ENCODE measurements at regions not wholly inside any gene's neighbourhood (a gene's known extent, or its start where the extent isn't known, plus 50 kb on each side); places are given as distances from the start of the nearest gene placed in this dataset.
"Not testable (repeated sequence)": the region's sequence is repeated elsewhere in the genome, so short reads cannot be mapped to it uniquely, and the experiment has no call there.

DNA sequence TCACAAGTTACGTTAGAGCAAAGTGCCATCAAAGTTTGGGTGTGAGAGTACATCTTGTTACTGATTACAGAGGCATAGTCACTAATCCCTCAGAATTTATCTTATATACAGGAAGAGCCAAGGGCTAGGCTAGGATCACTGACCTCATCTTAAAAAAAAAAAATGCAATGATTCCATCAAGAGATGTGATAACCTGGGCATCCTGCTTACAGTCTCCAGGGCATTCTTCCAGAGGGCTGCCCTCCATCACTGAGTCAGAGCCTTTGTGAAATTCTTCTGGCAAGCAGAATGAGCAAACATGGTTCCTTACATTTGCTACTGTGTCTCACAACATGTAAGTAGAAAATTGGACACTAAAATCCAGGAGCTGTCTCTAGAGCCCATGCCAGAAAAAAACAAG, 410.6 kb downstream of the ZFHX3 start:
- Histone ChIP-seq H3K27ac (no peak overlapping the region), H3K36me3 (no peaks in the 10 kb centered on the region), H3K27me3 (no peaks in the 10 kb centered on the region), H3K4me1 (ENCODE audit: insufficient read depth) (no peaks in the 10 kb centered on the region), H3K4me3 (no peak overlapping the region), H3K9me3 (no peaks in the 10 kb centered on the region)
- DNase-seq, result no peak
- intact Hi-C loops (cut with DNase I), result no loop called here
- WGBS, 3 donors, result 48 to 71% (median 60%) methylated on average over 1 of the region's 1 CpG
- TF ChIP-seq POLR2A (IDR thresholded peaks at IDR 0.05) (no peak), EP300 (IDR thresholded peaks at IDR 0.05) (no peak)
- TF ChIP-seq, protein P1, sequence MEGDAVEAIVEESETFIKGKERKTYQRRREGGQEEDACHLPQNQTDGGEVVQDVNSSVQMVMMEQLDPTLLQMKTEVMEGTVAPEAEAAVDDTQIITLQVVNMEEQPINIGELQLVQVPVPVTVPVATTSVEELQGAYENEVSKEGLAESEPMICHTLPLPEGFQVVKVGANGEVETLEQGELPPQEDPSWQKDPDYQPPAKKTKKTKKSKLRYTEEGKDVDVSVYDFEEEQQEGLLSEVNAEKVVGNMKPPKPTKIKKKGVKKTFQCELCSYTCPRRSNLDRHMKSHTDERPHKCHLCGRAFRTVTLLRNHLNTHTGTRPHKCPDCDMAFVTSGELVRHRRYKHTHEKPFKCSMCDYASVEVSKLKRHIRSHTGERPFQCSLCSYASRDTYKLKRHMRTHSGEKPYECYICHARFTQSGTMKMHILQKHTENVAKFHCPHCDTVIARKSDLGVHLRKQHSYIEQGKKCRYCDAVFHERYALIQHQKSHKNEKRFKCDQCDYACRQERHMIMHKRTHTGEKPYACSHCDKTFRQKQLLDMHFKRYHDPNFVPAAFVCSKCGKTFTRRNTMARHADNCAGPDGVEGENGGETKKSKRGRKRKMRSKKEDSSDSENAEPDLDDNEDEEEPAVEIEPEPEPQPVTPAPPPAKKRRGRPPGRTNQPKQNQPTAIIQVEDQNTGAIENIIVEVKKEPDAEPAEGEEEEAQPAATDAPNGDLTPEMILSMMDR (IDR thresholded peaks at IDR 0.05), result no peak

DNA sequence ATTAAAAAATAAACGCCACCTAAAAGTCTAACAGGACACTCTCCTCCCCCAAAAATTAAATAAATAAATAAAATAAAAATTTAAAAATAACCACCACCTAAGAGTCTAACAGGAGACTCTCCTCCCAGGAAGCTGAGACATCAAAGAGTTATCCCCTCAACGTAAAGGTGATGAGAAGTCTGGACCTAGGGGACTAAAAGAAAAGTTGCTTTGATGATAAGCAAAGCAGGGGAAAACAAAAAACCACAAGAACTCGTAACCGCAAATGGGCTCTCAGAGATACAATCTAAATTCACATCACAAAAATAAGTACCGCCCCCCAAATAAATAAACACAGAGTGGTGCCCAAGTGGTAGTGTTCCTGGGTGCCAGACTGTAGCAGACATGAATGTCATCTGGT, 412.2 kb downstream of the ZFHX3 start:
- no peak for TF ChIP-seq POLR2A (IDR thresholded peaks at IDR 0.05)
- TF ChIP-seq EP300 (IDR thresholded peaks at IDR 0.05), result no peak
- TF ChIP-seq, protein P1 (IDR thresholded peaks at IDR 0.05), result no peak
- no peaks in the 10 kb centered on the region for H3K27me3 ChIP-seq
- H3K4me3 ChIP-seq, result no peak overlapping the region
- DNase-seq, result no peak
- no peaks in the 10 kb centered on the region for H3K9me3 ChIP-seq
- 91 to 92% (median 91%) methylated on average over 5 of the region's 5 CpGs for WGBS, 3 donors
- intact Hi-C loops (cut with DNase I), result no loop called here
- H3K4me1 ChIP-seq (ENCODE audit: insufficient read depth), result no peaks in the 10 kb centered on the region
- no peak overlapping the region for H3K27ac ChIP-seq
- H3K36me3 ChIP-seq, result no peaks in the 10 kb centered on the region

DNA sequence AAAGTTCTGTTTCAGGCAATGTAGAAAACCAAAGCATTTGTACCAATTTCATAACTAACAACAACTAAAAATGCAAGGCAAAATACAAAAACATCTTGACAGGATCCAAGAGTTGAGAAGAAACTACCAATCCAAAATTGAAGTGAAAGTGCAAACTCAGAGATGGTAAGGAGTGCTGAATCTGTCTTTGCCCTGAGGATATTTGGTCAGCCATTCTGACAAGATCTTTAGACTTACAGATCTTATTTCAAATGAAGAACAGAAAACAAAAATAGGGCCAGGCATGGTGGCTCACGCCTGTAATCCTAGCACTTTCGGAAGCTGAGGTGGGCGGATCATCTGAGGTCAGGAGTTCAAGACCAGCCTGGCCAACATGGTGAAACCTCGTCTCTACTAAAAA, 412.8 kb downstream of the ZFHX3 start:
- intact Hi-C loops (cut with DNase I), result no loop called here
- WGBS, 3 donors, result 82 to 93% (median 82%) methylated on average over 4 of the region's 4 CpGs
- TF ChIP-seq POLR2A (IDR thresholded peaks at IDR 0.05) (no peak), EP300 (IDR thresholded peaks at IDR 0.05) (no peak)
- TF ChIP-seq, protein P1 (IDR thresholded peaks at IDR 0.05), result no peak

DNA sequence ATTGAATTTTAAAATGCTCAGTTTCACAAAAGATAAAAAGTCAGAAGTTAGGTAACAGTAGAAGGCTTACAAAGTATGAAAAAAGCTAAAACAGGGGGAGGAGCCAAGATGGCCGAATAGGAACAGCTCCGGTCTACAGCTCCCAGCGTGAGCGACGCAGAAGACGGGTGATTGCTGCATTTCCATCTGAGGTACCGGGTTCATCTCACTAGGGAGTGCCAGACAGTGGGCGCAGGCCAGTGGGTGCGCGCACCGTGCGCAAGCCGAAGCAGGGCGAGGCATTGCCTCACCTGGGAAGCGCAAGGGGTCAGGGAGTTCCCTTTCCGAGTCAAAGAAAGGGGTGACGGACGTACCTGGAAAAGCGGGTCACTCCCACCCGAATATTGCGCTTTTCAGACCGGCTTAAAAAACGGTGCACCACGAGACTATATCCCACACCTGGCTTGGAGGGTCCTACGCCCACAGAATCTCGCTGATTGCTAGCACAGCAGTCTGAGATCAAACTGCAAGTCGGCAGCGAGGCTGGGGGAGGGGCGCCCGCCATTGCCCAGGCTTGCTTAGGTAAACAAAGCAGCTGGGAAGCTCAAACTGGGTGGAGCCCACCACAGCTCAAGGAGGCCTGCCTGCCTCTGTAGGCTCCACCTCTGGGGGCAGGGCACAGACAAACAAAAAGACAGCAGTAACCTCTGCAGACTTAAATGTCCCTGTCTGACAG, 420.6 kb downstream of the ZFHX3 start:
- DNase-seq; H3K27me3 ChIP-seq; H3K27ac ChIP-seq; H3K36me3 ChIP-seq; intact Hi-C loops (cut with DNase I); H3K4me3 ChIP-seq; H3K4me1 ChIP-seq (ENCODE audit: insufficient read depth); H3K9me3 ChIP-seq: not testable (repeated sequence)
- WGBS, 3 donors, result 65 to 80% (median 75%) methylated on average over 26 to 29 of the region's 30 CpGs

More for the DNA sequence above, 412.8 kb downstream of the ZFHX3 start:
- Histone ChIP-seq H3K27me3 (no peaks in the 10 kb centered on the region), H3K9me3 (no peaks in the 10 kb centered on the region), H3K36me3 (no peaks in the 10 kb centered on the region), H3K27ac (no peak overlapping the region), H3K4me3 (no peak overlapping the region), H3K4me1 (ENCODE audit: insufficient read depth) (no peaks in the 10 kb centered on the region)
- no peak for DNase-seq

DNA sequence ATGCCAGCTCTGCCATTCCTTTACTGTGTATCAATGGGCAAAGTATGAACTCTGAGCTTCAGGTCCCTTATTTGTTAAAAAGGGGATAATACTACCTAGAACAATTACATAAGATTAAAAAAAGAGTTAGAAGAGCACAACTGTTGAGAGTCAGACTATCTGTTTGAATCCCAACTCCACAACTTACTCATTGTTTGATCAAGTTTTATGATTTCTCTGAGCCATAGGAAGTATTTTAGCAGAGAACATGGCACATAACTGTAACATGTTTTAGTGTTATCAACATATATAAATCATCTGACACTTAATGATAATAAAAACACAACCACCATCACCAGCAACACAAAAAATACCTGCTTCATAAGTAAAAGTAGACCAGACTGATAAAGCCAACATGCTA, 421.3 kb downstream of the ZFHX3 start:
- TF ChIP-seq EP300 (IDR thresholded peaks at IDR 0.05) (no peak), POLR2A (IDR thresholded peaks at IDR 0.05) (no peak)
- TF ChIP-seq, protein P1 (IDR thresholded peaks at IDR 0.05), result no peak
- no peaks in the 10 kb centered on the region for H3K4me1 ChIP-seq (ENCODE audit: insufficient read depth)
- no peak overlapping the region for H3K27ac ChIP-seq
- H3K36me3 ChIP-seq, result no peaks in the 10 kb centered on the region
- no peaks in the 10 kb centered on the region for H3K27me3 ChIP-seq
- DNase-seq, result no peak
- no peaks in the 10 kb centered on the region for H3K9me3 ChIP-seq
- H3K4me3 ChIP-seq, result no peak overlapping the region
- intact Hi-C loops (cut with DNase I), result no loop called here
